ENCODE measurements at regions not wholly inside any gene's neighbourhood (a gene's known extent, or its start where the extent isn't known, plus 50 kb on each side); places are given as distances from the start of the nearest gene placed in this dataset.
"Not testable (repeated sequence)": the region's sequence is repeated elsewhere in the genome, so short reads cannot be mapped to it uniquely, and the experiment has no call there.

DNA sequence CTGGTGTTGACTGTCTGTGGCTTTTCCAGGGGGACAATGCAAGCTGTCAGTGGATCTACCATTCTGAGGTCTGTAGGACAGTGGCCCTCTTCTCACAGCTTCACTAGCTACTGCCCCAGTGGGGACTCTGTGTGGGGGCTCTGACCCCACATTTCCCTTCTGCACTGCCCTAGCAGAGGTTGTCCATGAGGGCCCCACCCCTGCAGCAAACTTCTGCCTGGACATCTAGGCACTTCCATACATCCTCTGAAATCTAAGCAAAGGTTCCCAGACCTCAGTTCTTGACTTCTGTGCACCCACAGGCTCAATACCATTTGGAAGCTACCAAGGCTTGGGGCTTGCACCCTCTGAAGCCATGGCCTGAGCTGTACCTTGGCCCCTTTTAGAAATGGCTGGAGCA is 75.8 kb upstream of the KCNE2 start:
- not testable (repeated sequence) for TF ChIP-seq POLR2A, CTCF (IDR thresholded peaks at IDR 0.05)
